ENCODE measurements at regions not wholly inside any gene's neighbourhood (a gene's known extent, or its start where the extent isn't known, plus 50 kb on each side); places are given as distances from the start of the nearest gene placed in this dataset.

DNA sequence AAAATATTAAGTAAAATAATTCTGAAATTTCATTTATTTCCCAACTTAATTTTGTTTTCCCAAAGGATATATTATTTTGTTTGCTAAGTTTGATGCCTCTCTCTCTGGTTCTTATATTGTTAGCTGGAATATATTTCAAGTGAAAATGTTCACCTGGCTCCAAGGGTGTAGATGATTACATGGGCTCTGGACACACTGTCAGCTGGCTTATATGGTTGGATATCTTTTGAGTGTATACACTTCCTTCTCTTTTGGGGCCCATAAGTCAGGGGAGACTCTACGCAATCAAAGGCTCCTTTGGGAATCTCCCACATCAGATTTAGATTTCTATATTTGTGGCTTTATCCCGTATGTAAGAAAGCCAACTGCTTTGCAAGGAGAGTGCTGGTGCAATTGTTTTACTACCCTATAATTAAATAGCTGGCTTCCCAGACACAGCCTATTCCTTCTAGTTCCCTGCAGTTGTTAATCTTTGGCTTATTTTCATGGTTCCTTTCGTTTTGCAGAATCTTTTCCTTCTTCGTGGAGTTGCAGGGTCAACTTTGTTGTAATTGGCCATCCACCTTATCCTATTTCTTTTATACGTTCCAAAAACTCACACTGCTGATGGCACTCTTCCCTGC lies 225.7 kb downstream of the DPH6 start:
- TF ChIP-seq, protein P1, sequence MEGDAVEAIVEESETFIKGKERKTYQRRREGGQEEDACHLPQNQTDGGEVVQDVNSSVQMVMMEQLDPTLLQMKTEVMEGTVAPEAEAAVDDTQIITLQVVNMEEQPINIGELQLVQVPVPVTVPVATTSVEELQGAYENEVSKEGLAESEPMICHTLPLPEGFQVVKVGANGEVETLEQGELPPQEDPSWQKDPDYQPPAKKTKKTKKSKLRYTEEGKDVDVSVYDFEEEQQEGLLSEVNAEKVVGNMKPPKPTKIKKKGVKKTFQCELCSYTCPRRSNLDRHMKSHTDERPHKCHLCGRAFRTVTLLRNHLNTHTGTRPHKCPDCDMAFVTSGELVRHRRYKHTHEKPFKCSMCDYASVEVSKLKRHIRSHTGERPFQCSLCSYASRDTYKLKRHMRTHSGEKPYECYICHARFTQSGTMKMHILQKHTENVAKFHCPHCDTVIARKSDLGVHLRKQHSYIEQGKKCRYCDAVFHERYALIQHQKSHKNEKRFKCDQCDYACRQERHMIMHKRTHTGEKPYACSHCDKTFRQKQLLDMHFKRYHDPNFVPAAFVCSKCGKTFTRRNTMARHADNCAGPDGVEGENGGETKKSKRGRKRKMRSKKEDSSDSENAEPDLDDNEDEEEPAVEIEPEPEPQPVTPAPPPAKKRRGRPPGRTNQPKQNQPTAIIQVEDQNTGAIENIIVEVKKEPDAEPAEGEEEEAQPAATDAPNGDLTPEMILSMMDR (IDR thresholded peaks at IDR 0.05; ENCODE audit: extremely low read depth, low read depth, low read length): no peak
- Histone ChIP-seq H3K9me3 (ENCODE audit: low read depth, low read length) (no peaks in the 10 kb centered on the region), H3K27ac (ENCODE audit: low read depth, low read length) (no peak overlapping the region), H3K4me1 (ENCODE audit: insufficient read depth, low read length) (peaks cover 6% of the 10 kb centered on the region), H2AFZ (ENCODE audit: low read length) (peak overlapping the region; percentile 71), H3K4me2 (ENCODE audit: insufficient read depth, low read length) (peak overlapping the region; percentile 46), H3K36me3 (ENCODE audit: insufficient read depth, low read length) (no peaks in the 10 kb centered on the region), H3K4me3 (ENCODE audit: insufficient read depth, low read length) (no peak overlapping the region), H3K79me2 (ENCODE audit: insufficient read depth, low read length) (no peaks in the 10 kb centered on the region), H3K27me3 (ENCODE audit: insufficient read depth, low read length) (no peaks in the 10 kb centered on the region), H4K20me1 (ENCODE audit: insufficient read depth, low read length) (no peaks in the 10 kb centered on the region)
- DNase-seq (ENCODE audit: insufficient read length, low spot score, missing footprints): no peak

DNA sequence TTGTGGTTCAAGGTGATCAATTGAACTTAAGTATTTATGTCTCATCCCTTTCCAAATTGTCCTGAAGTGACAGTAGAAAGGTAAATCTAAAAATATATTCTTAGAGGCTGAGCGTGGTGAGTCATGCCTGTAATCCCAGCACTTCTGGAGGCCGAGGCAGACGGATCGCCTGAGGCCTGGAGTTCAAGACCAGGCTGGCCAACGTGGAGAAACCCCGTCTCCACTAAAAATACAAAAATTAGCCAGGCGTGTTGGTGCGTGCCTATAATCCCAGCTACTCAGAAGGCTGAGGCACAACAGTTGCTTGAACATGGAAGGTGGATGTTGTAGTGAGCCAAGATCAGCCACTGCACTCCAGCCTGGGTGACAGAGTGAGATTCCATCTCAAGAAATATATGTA lies 226.6 kb downstream of the DPH6 start:
- no peaks in the 10 kb centered on the region for H3K9me3 ChIP-seq (ENCODE audit: low read depth, low read length)
- no peak overlapping the region for H3K4me3 ChIP-seq (ENCODE audit: insufficient read depth, low read length)
- H3K4me1 ChIP-seq (ENCODE audit: insufficient read depth, low read length): peaks cover 6% of the 10 kb centered on the region
- H4K20me1 ChIP-seq (ENCODE audit: insufficient read depth, low read length): no peaks in the 10 kb centered on the region
- H2AFZ ChIP-seq (ENCODE audit: low read length): no peak overlapping the region
- H3K27ac ChIP-seq (ENCODE audit: low read depth, low read length): no peak overlapping the region
- no peaks in the 10 kb centered on the region for H3K79me2 ChIP-seq (ENCODE audit: insufficient read depth, low read length)
- DNase-seq (ENCODE audit: insufficient read length, low spot score, missing footprints): no peak
- no peaks in the 10 kb centered on the region for H3K36me3 ChIP-seq (ENCODE audit: insufficient read depth, low read length)
- TF ChIP-seq, protein P1 (IDR thresholded peaks at IDR 0.05; ENCODE audit: extremely low read depth, low read depth, low read length): no peak
- H3K4me2 ChIP-seq (ENCODE audit: insufficient read depth, low read length): no peak overlapping the region
- no peaks in the 10 kb centered on the region for H3K27me3 ChIP-seq (ENCODE audit: insufficient read depth, low read length)

DNA sequence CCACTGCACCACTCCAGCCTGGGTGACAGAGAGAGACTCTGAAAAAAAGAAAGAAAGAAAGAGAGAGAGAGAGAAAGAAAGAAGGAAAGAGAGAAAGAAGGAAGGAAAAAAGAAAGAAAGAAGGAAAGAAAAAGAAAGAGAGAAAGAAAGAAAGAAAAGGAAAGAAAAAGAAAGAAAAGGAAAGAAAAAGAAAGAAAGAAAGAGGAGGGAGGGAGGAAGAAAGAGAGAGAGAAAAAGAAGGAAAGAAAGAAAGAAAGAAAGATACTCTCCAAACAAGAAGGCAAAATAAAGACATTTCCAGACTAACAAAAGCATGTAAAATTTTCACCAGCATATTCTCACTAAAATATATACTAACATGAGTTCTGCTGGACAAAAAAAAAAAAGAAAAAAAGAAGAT lies 228.7 kb downstream of the DPH6 start:
- H3K4me2 ChIP-seq (ENCODE audit: insufficient read depth, low read length): no peak overlapping the region
- H2AFZ ChIP-seq (ENCODE audit: low read length): no peak overlapping the region
- H3K79me2 ChIP-seq (ENCODE audit: insufficient read depth, low read length): no peaks in the 10 kb centered on the region
- H3K27ac ChIP-seq (ENCODE audit: low read depth, low read length): no peak overlapping the region
- no peak for DNase-seq (ENCODE audit: insufficient read length, low spot score, missing footprints)
- peaks cover 6% of the 10 kb centered on the region for H3K4me1 ChIP-seq (ENCODE audit: insufficient read depth, low read length)
- no peaks in the 10 kb centered on the region for H3K36me3 ChIP-seq (ENCODE audit: insufficient read depth, low read length)
- H3K4me3 ChIP-seq (ENCODE audit: insufficient read depth, low read length): no peak overlapping the region
- no peaks in the 10 kb centered on the region for H4K20me1 ChIP-seq (ENCODE audit: insufficient read depth, low read length)
- H3K9me3 ChIP-seq (ENCODE audit: low read depth, low read length): no peaks in the 10 kb centered on the region
- TF ChIP-seq, protein P1 (IDR thresholded peaks at IDR 0.05; ENCODE audit: extremely low read depth, low read depth, low read length): no peak
- no peaks in the 10 kb centered on the region for H3K27me3 ChIP-seq (ENCODE audit: insufficient read depth, low read length)

- H3K4me1 ChIP-seq (ENCODE audit: insufficient read depth, low read length): peaks cover 23% of the 10 kb centered on the region
- no peak for DNase-seq (ENCODE audit: insufficient read length, low spot score, missing footprints)
- no peak overlapping the region for H3K4me3 ChIP-seq (ENCODE audit: insufficient read depth, low read length)
- H2AFZ ChIP-seq (ENCODE audit: low read length): no peak overlapping the region
- no peak overlapping the region for H3K4me2 ChIP-seq (ENCODE audit: insufficient read depth, low read length)
- no peaks in the 10 kb centered on the region for H3K9me3 ChIP-seq (ENCODE audit: low read depth, low read length)
- H3K36me3 ChIP-seq (ENCODE audit: insufficient read depth, low read length): no peaks in the 10 kb centered on the region
- H3K27ac ChIP-seq (ENCODE audit: low read depth, low read length): no peak overlapping the region
- H3K27me3 ChIP-seq (ENCODE audit: insufficient read depth, low read length): no peaks in the 10 kb centered on the region
- TF ChIP-seq, protein P1 (IDR thresholded peaks at IDR 0.05; ENCODE audit: extremely low read depth, low read depth, low read length): no peak
- H4K20me1 ChIP-seq (ENCODE audit: insufficient read depth, low read length): no peaks in the 10 kb centered on the region
- no peaks in the 10 kb centered on the region for H3K79me2 ChIP-seq (ENCODE audit: insufficient read depth, low read length)
These were observed 227.2 kb upstream of the NANOGP8 start for GRCh38 chr15:35312344-35312743.

Data from osteoblast (primary cell).